ENCODE measurements at regions not wholly inside any gene's neighbourhood (a gene's known extent, or its start where the extent isn't known, plus 50 kb on each side); places are given as distances from the start of the nearest gene placed in this dataset.
A peak's percentile ranks its signal among the peaks of the same experiment; 100 is the strongest.

GRCh38 chr17:77329741-77330531 lies 189.2 kb downstream of the SEC14L1 start:
- no peak overlapping the region for H3K27ac Mint-ChIP-seq
- H3K27me3 Mint-ChIP-seq (ENCODE audit: low read depth, poor library complexity): peaks cover 10% of the 10 kb centered on the region
- H3K36me3 Mint-ChIP-seq (ENCODE audit: low read depth): no peaks in the 10 kb centered on the region
- H3K4me1 Mint-ChIP-seq: peaks cover 34% of the 10 kb centered on the region
- no peak overlapping the region for H3K4me3 Mint-ChIP-seq
- no peak for DNase-seq
- TF ChIP-seq, protein P1, sequence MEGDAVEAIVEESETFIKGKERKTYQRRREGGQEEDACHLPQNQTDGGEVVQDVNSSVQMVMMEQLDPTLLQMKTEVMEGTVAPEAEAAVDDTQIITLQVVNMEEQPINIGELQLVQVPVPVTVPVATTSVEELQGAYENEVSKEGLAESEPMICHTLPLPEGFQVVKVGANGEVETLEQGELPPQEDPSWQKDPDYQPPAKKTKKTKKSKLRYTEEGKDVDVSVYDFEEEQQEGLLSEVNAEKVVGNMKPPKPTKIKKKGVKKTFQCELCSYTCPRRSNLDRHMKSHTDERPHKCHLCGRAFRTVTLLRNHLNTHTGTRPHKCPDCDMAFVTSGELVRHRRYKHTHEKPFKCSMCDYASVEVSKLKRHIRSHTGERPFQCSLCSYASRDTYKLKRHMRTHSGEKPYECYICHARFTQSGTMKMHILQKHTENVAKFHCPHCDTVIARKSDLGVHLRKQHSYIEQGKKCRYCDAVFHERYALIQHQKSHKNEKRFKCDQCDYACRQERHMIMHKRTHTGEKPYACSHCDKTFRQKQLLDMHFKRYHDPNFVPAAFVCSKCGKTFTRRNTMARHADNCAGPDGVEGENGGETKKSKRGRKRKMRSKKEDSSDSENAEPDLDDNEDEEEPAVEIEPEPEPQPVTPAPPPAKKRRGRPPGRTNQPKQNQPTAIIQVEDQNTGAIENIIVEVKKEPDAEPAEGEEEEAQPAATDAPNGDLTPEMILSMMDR (IDR thresholded peaks at IDR 0.05): no peak
- peaks cover 15% of the 10 kb centered on the region for H3K9me3 Mint-ChIP-seq

DNA sequence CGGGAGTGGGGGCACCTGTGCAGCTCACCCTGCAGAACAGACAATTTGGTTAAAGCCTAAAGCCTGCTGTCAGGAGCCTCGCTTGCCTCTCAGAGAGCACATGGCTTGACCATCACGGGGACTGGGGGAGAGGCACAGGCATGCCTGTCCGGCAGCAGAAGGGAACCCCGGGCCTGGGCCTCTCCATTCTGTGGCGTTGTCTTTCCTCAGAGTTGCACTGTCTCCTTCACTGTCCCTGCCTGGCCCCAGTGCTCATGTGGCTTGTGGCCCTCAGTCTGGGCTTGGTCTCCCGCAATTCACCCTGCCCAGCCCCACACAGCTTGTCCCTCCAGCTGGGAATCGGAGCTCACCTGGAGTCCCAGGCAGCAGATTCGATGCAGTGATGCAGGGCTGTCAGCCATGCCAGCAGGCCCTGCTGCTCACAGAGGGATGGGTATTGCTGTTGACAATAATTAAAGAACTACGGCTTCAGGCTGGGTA lies 189.9 kb downstream of the SEC14L1 start:
- peaks cover 27% of the 10 kb centered on the region for H3K4me1 Mint-ChIP-seq
- no peak overlapping the region for H3K4me3 Mint-ChIP-seq
- no peak for DNase-seq

DNA sequence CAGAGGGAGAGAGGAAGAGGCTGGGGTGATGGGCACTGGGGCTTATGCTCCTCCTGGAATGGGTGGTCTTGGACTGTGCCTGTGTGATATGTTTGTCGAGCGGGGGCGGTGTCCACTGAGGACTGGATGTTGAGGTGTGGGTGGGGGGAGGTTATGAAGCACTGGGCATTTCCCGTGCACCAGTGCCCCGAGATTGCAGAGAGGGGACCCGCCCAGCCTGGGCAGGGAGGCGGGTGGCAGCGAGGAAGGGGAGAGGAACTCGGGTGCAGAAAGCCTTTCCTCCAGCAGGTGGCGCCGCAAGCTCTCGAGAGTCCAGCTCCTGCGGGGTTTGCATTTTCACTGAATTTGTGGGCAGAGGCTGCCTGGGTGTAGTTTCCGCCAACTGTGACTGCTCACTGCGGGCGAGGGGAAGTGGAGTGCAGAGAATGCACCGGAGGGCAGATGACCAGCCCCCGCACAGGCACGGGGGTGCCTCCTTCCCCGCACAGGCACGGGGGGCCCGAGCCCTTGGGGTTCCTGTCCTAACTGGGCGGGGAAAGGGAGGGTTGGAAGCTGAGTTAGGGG lies 190.6 kb downstream of the SEC14L1 start:
- H3K27me3 Mint-ChIP-seq (ENCODE audit: low read depth, poor library complexity): peaks cover 7% of the 10 kb centered on the region
- peaks cover under 1% of the 10 kb centered on the region for H3K36me3 Mint-ChIP-seq (ENCODE audit: low read depth)
- H3K4me1 Mint-ChIP-seq: peaks cover 21% of the 10 kb centered on the region
- H3K4me3 Mint-ChIP-seq: no peak overlapping the region
- TF ChIP-seq, protein P1 (IDR thresholded peaks at IDR 0.05): peak; percentile 92
- DNase-seq: peak; percentile 97
- peaks cover 19% of the 10 kb centered on the region for H3K9me3 Mint-ChIP-seq
- no peak overlapping the region for H3K27ac Mint-ChIP-seq

More for the DNA sequence above, 189.9 kb downstream of the SEC14L1 start:
- Mint-ChIP-seq H3K36me3 (ENCODE audit: low read depth) (no peaks in the 10 kb centered on the region), H3K27ac (no peak overlapping the region), H3K27me3 (ENCODE audit: low read depth, poor library complexity) (peaks cover 10% of the 10 kb centered on the region), H3K9me3 (peaks cover 15% of the 10 kb centered on the region)
- TF ChIP-seq, protein P1 (IDR thresholded peaks at IDR 0.05): no peak

GRCh38 chr17:77332034-77332971 lies 191.5 kb downstream of the SEC14L1 start:
- no peak overlapping the region for H3K27ac Mint-ChIP-seq
- TF ChIP-seq, protein P1 (IDR thresholded peaks at IDR 0.05): no peak
- no peak for DNase-seq

DNA sequence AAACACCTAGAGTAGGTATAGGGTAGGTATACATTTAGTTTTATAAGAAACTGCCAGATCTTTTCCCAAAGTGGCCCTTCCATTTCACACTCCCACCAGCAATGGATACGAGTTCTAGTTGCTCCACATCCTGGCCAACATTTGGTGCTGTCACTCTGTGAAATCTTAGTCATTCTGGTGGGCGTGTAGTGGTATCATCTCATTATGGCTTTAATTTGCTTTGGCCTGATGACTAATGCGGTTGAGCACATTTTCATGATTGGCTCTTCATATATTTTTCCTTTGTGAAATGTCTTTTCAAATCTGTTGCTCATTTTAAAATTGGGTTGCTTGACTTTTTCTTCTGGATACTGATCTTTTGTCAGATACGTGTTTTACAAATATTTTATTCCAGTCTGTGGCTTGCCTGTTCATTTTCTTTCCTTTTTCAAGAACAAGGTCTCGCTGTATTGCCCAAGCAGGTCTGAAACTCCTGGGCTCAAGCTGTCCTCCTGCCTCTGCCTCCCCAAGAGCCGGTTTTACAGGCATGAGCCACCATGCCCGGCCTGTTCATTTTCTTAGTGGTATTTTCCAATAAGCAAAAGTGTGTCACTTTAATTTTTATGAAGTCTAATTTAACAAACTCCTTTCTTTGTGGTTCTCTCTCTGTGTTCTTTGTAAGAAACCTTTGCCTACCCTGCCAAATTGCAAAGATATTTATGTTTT lies 192.4 kb downstream of the SEC14L1 start:
- DNase-seq: no peak
- Mint-ChIP-seq H3K9me3 (peaks cover 34% of the 10 kb centered on the region), H3K27me3 (ENCODE audit: low read depth, poor library complexity) (peaks cover 7% of the 10 kb centered on the region), H3K27ac (no peak overlapping the region), H3K4me3 (no peak overlapping the region), H3K4me1 (peaks cover 16% of the 10 kb centered on the region), H3K36me3 (ENCODE audit: low read depth) (peaks cover 12% of the 10 kb centered on the region)
- TF ChIP-seq, protein P1 (IDR thresholded peaks at IDR 0.05): no peak

More at GRCh38 chr17:77332034-77332971, 191.5 kb downstream of the SEC14L1 start:
- Mint-ChIP-seq H3K27me3 (ENCODE audit: low read depth, poor library complexity) (peaks cover 7% of the 10 kb centered on the region), H3K4me3 (no peak overlapping the region), H3K36me3 (ENCODE audit: low read depth) (peaks cover 7% of the 10 kb centered on the region), H3K4me1 (peaks cover 16% of the 10 kb centered on the region), H3K9me3 (peaks cover 28% of the 10 kb centered on the region)
